ENCODE measurements at regions not wholly inside any gene's neighbourhood (a gene's known extent, or its start where the extent isn't known, plus 50 kb on each side); places are given as distances from the start of the nearest gene placed in this dataset.
A peak's percentile ranks its signal among the peaks of the same experiment; 100 is the strongest.
"Not testable (repeated sequence)": the region's sequence is repeated elsewhere in the genome, so short reads cannot be mapped to it uniquely, and the experiment has no call there.

DNA sequence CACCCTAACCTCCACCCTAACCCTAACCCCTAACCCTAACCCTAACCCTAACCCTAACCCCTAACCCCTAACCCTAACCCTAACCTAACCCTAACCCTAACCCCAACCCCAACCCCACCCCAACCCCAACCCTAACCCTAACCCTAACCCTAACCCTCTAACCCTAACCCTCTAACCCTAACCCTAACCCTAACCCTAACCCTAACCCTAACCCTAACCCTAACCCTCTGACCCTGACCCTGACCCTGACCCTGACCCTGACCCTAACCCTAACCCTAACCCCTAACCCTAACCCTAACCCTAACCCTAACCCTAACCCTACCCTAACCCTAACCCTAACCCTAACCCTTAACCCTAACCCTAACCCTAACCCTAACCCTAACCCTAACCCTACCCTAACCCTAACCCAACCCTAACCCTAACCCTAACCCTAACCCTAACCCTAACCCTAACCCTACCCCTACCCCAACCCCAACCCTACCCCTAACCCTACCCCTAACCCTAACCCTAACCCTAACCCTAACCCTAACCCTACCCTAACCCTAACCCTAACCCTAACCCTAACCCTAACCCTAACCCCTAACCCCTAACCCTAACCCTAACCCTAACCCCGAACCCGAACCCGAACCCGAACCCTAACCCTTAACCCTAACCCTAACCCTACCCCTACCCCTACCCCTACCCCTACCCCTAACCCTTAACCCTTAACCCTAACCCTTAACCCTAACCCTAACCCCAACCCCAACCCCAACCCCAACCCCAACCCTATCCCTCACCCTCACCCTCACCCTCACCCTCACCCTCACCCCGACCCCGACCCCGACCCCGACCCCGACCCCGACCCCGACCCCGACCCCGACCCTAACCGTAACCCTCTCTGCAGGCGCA lies 186.2 kb upstream of the CHL1 start:
- not testable (repeated sequence) for ATAC-seq (ENCODE audit: low read depth in 2 of 2); H3K9me3 ChIP-seq (ENCODE audit: control insufficient read depth in 2 of 2, low read length in 2 of 2); H3K36me3 Mint-ChIP-seq; H3K36me3 ChIP-seq (ENCODE audit: control insufficient read depth, insufficient read depth, low read length); H3K27ac ChIP-seq (ENCODE audit: insufficient read depth, low read length, poor library complexity, severe bottlenecking); H3K4me3 Mint-ChIP-seq; H3K27ac Mint-ChIP-seq; H3K9me3 Mint-ChIP-seq; H3K27me3 Mint-ChIP-seq; H3K4me1 ChIP-seq (ENCODE audit: control insufficient read depth, insufficient read depth, low read length, poor library complexity, severe bottlenecking); H3K4me3 ChIP-seq (ENCODE audit: low read depth, low read length); H3K4me1 Mint-ChIP-seq; H3K27me3 ChIP-seq (ENCODE audit: control insufficient read depth, insufficient read depth, low read length)
- peak in 1 of 3 donors; percentile 20 for DNase-seq

DNA sequence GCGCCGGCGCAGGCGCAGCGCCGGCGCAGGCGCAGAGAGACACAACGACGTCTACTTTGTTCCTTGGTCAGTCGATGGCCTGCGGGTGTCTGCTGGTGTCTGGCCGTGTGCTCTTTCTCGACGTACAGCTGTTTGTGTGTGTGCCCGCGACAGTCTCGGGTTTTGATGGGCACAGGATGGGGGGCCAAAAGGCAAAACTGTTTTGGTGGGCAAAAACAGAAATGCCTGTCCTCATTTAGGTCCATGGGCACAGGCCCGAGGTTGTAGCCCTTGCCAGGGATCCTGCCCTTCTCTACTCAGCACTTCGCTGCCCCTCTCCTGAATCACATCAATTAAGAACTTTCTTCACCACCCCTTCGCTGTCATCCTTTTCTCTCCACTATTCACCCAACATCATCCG lies 184.8 kb upstream of the CHL1 start:
- peak in 1 of 3 donors; percentile 0 for DNase-seq
- H3K4me3 Mint-ChIP-seq = peak overlapping the region in 1 of 4 donors; percentile 38
- no peak for ATAC-seq (ENCODE audit: low read depth in 2 of 2)

DNA sequence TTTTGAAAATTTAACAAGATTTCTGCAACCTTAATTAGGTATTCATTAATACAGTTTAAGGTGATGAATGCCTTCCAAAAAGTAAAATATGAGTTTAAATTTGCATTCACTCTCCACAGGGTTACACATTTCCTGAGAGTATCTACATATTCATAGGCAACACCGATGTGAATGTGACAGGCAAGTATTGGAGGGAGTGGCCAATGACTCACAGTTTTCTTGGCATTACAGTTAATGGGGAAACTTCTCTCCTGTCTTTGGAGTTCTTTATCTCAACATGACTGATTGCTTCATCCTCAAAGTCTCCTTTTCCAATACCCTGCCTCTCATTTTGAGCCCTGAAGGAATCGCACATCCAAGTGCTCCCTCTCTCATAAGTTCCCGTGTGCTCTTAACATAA lies 181.9 kb upstream of the CHL1 start:
- Mint-ChIP-seq H3K9me3 (peaks cover 1 to 7% (median 4%) of the 10 kb centered on the region in 7 donors), H3K36me3 (no peaks in the 10 kb centered on the region)
- no peak for DNase-seq

More for the DNA sequence above, 184.8 kb upstream of the CHL1 start:
- peaks cover 1 to 7% (median 4%) of the 10 kb centered on the region in 7 donors for H3K9me3 Mint-ChIP-seq
- peak overlapping the region in 1 of 3 donors; percentile 46 for H3K27ac Mint-ChIP-seq
- H3K9me3 ChIP-seq (ENCODE audit: control insufficient read depth in 2 of 2, low read length in 2 of 2) = no peaks in the 10 kb centered on the region
- no peaks in the 10 kb centered on the region for H3K4me1 ChIP-seq (ENCODE audit: control insufficient read depth, insufficient read depth, low read length, poor library complexity, severe bottlenecking)
- H3K27me3 Mint-ChIP-seq = peaks cover 4% of the 10 kb centered on the region
- no peaks in the 10 kb centered on the region for H3K27me3 ChIP-seq (ENCODE audit: control insufficient read depth, insufficient read depth, low read length)
- no peaks in the 10 kb centered on the region for H3K4me1 Mint-ChIP-seq
- H3K36me3 ChIP-seq (ENCODE audit: control insufficient read depth, insufficient read depth, low read length) = no peaks in the 10 kb centered on the region
- H3K27ac ChIP-seq (ENCODE audit: insufficient read depth, low read length, poor library complexity, severe bottlenecking) = no peak overlapping the region
- no peaks in the 10 kb centered on the region for H3K36me3 Mint-ChIP-seq
- H3K4me3 ChIP-seq (ENCODE audit: low read depth, low read length) = no peak overlapping the region

DNA sequence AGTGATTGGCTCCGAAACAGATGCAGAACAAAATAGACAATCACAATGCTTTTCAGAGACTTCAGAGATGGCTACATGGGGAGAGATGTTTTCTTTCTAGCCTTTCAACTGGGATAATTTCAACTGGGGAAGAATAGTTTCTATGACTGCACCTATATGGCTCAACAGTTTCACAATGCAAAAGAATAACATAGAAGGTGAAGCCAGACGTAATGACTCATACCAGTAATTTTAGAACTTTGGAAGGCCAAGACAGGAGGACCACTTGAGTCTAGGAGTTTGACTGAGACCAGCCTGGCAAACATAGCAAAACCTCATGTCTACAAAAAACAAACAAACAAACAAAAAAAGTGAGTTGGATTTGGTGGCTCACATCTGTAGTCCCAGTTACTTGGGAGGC lies 180.2 kb upstream of the CHL1 start:
- no peaks in the 10 kb centered on the region for H3K4me1 Mint-ChIP-seq
- Histone ChIP-seq H3K4me3 (ENCODE audit: low read depth, low read length) (no peak overlapping the region), H3K4me1 (ENCODE audit: control insufficient read depth, insufficient read depth, low read length, poor library complexity, severe bottlenecking) (no peaks in the 10 kb centered on the region), H3K36me3 (ENCODE audit: control insufficient read depth, insufficient read depth, low read length) (no peaks in the 10 kb centered on the region), H3K9me3 (ENCODE audit: control insufficient read depth in 2 of 2, low read length in 2 of 2) (no peaks in the 10 kb centered on the region), H3K27me3 (ENCODE audit: control insufficient read depth, insufficient read depth, low read length) (no peaks in the 10 kb centered on the region), H3K27ac (ENCODE audit: insufficient read depth, low read length, poor library complexity, severe bottlenecking) (no peak overlapping the region)
- no peak overlapping the region for H3K4me3 Mint-ChIP-seq
- no peak overlapping the region for H3K27ac Mint-ChIP-seq
- no peak for DNase-seq
- ATAC-seq (ENCODE audit: low read depth in 2 of 2) = no peak
- peaks cover 1 to 7% (median 4%) of the 10 kb centered on the region in 7 donors for H3K9me3 Mint-ChIP-seq
- no peaks in the 10 kb centered on the region for H3K36me3 Mint-ChIP-seq
- H3K27me3 Mint-ChIP-seq = peaks cover 6% of the 10 kb centered on the region

More for the DNA sequence above, 181.9 kb upstream of the CHL1 start:
- Histone ChIP-seq H3K9me3 (ENCODE audit: control insufficient read depth in 2 of 2, low read length in 2 of 2) (no peaks in the 10 kb centered on the region), H3K36me3 (ENCODE audit: control insufficient read depth, insufficient read depth, low read length) (no peaks in the 10 kb centered on the region), H3K4me1 (ENCODE audit: control insufficient read depth, insufficient read depth, low read length, poor library complexity, severe bottlenecking) (no peaks in the 10 kb centered on the region), H3K4me3 (ENCODE audit: low read depth, low read length) (no peak overlapping the region), H3K27me3 (ENCODE audit: control insufficient read depth, insufficient read depth, low read length) (no peaks in the 10 kb centered on the region), H3K27ac (ENCODE audit: insufficient read depth, low read length, poor library complexity, severe bottlenecking) (no peak overlapping the region)
- no peak overlapping the region for H3K27ac Mint-ChIP-seq
- no peaks in the 10 kb centered on the region for H3K4me1 Mint-ChIP-seq
- no peak overlapping the region for H3K4me3 Mint-ChIP-seq
- H3K27me3 Mint-ChIP-seq = peaks cover 4% of the 10 kb centered on the region
- no peak for ATAC-seq (ENCODE audit: low read depth in 2 of 2)

DNA sequence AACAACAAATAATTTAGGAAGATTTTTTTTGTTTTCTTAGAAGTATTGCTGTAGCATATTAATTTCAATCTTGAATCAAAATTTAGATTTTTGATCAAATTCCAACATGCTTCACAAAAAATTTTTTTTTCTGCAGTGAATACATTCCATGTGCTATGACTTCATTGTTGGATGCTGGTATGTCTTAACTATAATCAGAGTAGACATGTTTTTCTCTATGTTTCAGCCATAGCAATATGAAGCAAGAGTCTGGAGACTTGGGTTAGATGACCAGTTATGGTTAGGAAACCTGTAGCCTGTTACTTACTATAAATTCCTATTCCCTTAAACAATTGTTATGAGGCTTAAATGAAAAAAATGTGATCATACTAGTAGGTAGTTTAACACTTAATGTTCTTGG lies 176.1 kb upstream of the CHL1 start:
- Mint-ChIP-seq H3K27ac (no peak overlapping the region), H3K27me3 (peaks cover 15% of the 10 kb centered on the region), H3K9me3 (peaks cover 0 to 4% (median 0%) of the 10 kb centered on the region in 7 donors), H3K36me3 (no peaks in the 10 kb centered on the region), H3K4me1 (no peaks in the 10 kb centered on the region), H3K4me3 (no peak overlapping the region)
- Histone ChIP-seq H3K27ac (ENCODE audit: insufficient read depth, low read length, poor library complexity, severe bottlenecking) (no peak overlapping the region), H3K9me3 (ENCODE audit: control insufficient read depth in 2 of 2, low read length in 2 of 2) (no peaks in the 10 kb centered on the region), H3K4me1 (ENCODE audit: control insufficient read depth, insufficient read depth, low read length, poor library complexity, severe bottlenecking) (no peaks in the 10 kb centered on the region), H3K4me3 (ENCODE audit: low read depth, low read length) (no peak overlapping the region), H3K27me3 (ENCODE audit: control insufficient read depth, insufficient read depth, low read length) (no peaks in the 10 kb centered on the region), H3K36me3 (ENCODE audit: control insufficient read depth, insufficient read depth, low read length) (no peaks in the 10 kb centered on the region)
- ATAC-seq (ENCODE audit: low read depth in 2 of 2) (no peak), DNase-seq (no peak)

DNA sequence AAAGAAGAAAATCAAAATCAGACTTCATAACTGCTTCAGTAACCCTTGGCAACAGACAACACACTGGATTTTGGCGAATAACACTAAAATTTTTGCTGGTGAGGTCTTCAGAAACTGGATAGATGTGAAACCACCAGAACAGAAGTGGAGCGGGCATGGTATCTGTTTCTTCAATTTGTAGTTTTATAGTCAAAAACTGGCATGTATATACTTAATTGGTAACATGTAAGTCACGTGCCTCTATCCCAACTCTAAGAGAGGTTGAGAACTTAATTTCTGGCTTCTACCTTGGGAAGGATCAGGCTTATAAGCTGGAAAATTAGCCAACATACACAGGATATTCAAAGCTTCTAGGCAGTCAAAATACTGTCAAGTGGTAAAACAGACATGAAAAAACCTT lies 172.6 kb upstream of the CHL1 start:
- Histone ChIP-seq H3K27ac (ENCODE audit: insufficient read depth, low read length, poor library complexity, severe bottlenecking) (no peak overlapping the region), H3K27me3 (ENCODE audit: control insufficient read depth, insufficient read depth, low read length) (no peaks in the 10 kb centered on the region), H3K4me1 (ENCODE audit: control insufficient read depth, insufficient read depth, low read length, poor library complexity, severe bottlenecking) (no peaks in the 10 kb centered on the region), H3K36me3 (ENCODE audit: control insufficient read depth, insufficient read depth, low read length) (no peaks in the 10 kb centered on the region), H3K4me3 (ENCODE audit: low read depth, low read length) (no peak overlapping the region), H3K9me3 (ENCODE audit: control insufficient read depth in 2 of 2, low read length in 2 of 2) (no peaks in the 10 kb centered on the region)
- Mint-ChIP-seq H3K4me1 (no peaks in the 10 kb centered on the region), H3K36me3 (no peaks in the 10 kb centered on the region), H3K9me3 (peaks cover 0 to 3% (median 0%) of the 10 kb centered on the region in 7 donors), H3K27ac (no peak overlapping the region), H3K4me3 (no peak overlapping the region), H3K27me3 (peaks cover 16% of the 10 kb centered on the region)
- DNase-seq (no peak), ATAC-seq (ENCODE audit: low read depth in 2 of 2) (no peak)

DNA sequence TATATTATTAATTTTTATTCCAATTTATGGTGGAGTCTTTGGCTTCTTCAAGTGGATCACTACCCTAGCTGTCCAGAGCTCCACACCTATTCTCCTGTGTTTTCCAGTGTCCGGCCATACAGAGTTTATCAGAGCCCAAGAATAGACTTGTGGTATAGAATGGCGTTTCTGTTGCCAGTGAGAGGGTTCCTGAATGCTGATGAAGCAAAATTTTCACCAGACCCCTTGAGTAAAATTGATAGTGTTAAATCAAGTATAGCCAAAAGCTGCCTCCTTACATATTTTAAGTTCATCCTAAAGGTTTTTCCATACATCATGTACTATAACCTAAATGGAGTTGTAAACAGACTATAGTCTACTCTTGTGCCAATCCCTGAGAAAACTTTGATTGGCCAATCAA lies 171.5 kb upstream of the CHL1 start:
- no peak overlapping the region for H3K4me3 Mint-ChIP-seq
- ATAC-seq (ENCODE audit: low read depth in 2 of 2) = no peak
- H3K4me1 Mint-ChIP-seq = no peaks in the 10 kb centered on the region
- peaks cover 0 to 3% (median 2%) of the 10 kb centered on the region in 7 donors for H3K9me3 Mint-ChIP-seq
- Histone ChIP-seq H3K4me3 (ENCODE audit: low read depth, low read length) (no peak overlapping the region), H3K36me3 (ENCODE audit: control insufficient read depth, insufficient read depth, low read length) (no peaks in the 10 kb centered on the region), H3K27me3 (ENCODE audit: control insufficient read depth, insufficient read depth, low read length) (no peaks in the 10 kb centered on the region), H3K27ac (ENCODE audit: insufficient read depth, low read length, poor library complexity, severe bottlenecking) (no peak overlapping the region), H3K9me3 (ENCODE audit: control insufficient read depth in 2 of 2, low read length in 2 of 2) (no peaks in the 10 kb centered on the region), H3K4me1 (ENCODE audit: control insufficient read depth, insufficient read depth, low read length, poor library complexity, severe bottlenecking) (no peaks in the 10 kb centered on the region)
- no peaks in the 10 kb centered on the region for H3K36me3 Mint-ChIP-seq
- H3K27me3 Mint-ChIP-seq = peaks cover 16% of the 10 kb centered on the region
- DNase-seq = no peak
- H3K27ac Mint-ChIP-seq = no peak overlapping the region

DNA sequence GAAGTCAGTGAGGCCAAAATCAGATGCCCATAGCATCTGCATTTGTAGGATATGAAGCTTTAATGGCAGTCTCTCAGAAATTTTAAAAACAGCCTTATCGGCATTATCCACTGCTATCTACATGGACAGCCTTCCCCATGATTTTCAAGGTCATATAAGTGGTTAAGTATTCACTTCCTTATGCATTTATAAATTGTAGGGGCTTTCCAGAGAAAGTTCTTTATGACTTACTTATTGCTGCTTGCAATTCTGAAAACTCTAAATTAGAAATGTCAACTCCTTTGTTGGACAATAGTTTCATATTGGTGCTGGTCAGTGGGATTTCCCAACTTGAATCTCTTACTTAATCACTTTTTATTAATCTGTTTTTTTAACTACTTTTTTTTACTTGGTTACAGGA lies 160.6 kb upstream of the CHL1 start:
- H3K4me3 ChIP-seq (ENCODE audit: low read depth, low read length); H3K27ac Mint-ChIP-seq; H3K27me3 Mint-ChIP-seq; H3K4me3 Mint-ChIP-seq; H3K36me3 ChIP-seq (ENCODE audit: control insufficient read depth, insufficient read depth, low read length); H3K27me3 ChIP-seq (ENCODE audit: control insufficient read depth, insufficient read depth, low read length); H3K27ac ChIP-seq (ENCODE audit: insufficient read depth, low read length, poor library complexity, severe bottlenecking); DNase-seq; H3K4me1 ChIP-seq (ENCODE audit: control insufficient read depth, insufficient read depth, low read length, poor library complexity, severe bottlenecking); H3K9me3 Mint-ChIP-seq; H3K36me3 Mint-ChIP-seq; ATAC-seq (ENCODE audit: low read depth in 2 of 2); H3K4me1 Mint-ChIP-seq; H3K9me3 ChIP-seq (ENCODE audit: control insufficient read depth in 2 of 2, low read length in 2 of 2): not testable (repeated sequence)

Measured in CD4-positive, CD25-positive, alpha-beta regulatory T cell (primary cell).